ENCODE measurements at regions not wholly inside any gene's neighbourhood (a gene's known extent, or its start where the extent isn't known, plus 50 kb on each side); places are given as distances from the start of the nearest gene placed in this dataset.

DNA sequence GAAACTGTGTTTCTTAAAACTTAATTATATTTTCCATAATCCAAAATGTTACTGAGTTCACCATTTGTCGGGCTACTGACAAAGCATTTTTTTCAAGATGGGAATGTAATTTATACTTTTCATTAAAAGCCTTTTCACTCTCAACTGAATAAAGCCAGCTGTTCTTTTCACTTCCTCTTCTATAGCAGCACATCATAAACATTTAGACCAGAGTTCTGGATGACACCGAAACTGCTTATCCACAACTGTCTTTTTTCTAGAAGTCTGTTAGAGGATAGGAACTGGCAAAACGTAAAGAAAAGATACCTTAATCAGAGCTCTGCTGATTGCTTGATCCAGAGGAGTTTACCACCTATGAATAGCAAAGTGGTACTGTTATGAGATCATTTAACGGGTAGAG is 594.7 kb downstream of the ADGRL2 start:
- no peak for TF ChIP-seq POLR2AphosphoS5 (IDR thresholded peaks at IDR 0.05; ENCODE audit: low read depth, low read length)
- no peak for TF ChIP-seq TAF1 (IDR thresholded peaks at IDR 0.05; ENCODE audit: borderline replicate concordance, insufficient read depth, low read length)
- no peak for TF ChIP-seq SIN3A (IDR thresholded peaks at IDR 0.05; ENCODE audit: borderline replicate concordance, insufficient read depth, low read length)
- TF ChIP-seq, protein P1, sequence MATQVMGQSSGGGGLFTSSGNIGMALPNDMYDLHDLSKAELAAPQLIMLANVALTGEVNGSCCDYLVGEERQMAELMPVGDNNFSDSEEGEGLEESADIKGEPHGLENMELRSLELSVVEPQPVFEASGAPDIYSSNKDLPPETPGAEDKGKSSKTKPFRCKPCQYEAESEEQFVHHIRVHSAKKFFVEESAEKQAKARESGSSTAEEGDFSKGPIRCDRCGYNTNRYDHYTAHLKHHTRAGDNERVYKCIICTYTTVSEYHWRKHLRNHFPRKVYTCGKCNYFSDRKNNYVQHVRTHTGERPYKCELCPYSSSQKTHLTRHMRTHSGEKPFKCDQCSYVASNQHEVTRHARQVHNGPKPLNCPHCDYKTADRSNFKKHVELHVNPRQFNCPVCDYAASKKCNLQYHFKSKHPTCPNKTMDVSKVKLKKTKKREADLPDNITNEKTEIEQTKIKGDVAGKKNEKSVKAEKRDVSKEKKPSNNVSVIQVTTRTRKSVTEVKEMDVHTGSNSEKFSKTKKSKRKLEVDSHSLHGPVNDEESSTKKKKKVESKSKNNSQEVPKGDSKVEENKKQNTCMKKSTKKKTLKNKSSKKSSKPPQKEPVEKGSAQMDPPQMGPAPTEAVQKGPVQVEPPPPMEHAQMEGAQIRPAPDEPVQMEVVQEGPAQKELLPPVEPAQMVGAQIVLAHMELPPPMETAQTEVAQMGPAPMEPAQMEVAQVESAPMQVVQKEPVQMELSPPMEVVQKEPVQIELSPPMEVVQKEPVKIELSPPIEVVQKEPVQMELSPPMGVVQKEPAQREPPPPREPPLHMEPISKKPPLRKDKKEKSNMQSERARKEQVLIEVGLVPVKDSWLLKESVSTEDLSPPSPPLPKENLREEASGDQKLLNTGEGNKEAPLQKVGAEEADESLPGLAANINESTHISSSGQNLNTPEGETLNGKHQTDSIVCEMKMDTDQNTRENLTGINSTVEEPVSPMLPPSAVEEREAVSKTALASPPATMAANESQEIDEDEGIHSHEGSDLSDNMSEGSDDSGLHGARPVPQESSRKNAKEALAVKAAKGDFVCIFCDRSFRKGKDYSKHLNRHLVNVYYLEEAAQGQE (IDR thresholded peaks at IDR 0.05; ENCODE audit: insufficient read depth in 1 of 2, low read depth in 2 of 2, low read length in 2 of 2): no peak
- no peak for TF ChIP-seq FOXP2 (optimal IDR thresholded peaks at IDR 0.05; ENCODE audit: borderline replicate concordance, extremely low read depth, extremely low read length, insufficient read depth)

DNA sequence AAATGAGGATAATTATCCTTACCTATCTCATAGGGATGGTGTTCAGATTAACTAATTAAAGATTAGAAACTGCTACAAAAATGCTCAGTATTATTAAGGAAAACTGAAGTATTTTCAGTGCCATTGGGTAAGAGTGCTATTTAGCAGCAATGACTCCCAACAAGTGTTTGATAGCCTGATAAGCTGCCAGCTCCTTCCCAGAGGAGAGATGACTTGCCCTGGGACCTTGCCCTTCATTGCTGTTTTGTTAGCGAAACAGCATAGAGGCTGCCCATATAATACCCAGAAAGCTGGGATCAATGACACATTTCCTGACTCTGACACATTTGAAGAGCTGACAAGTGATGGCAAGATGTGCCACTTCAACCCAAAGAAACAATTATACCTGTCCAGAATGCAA is 592.2 kb downstream of the ADGRL2 start:
- no peak for TF ChIP-seq FOXP2 (optimal IDR thresholded peaks at IDR 0.05; ENCODE audit: borderline replicate concordance, extremely low read depth, extremely low read length, insufficient read depth)
- TF ChIP-seq, protein P1 (IDR thresholded peaks at IDR 0.05; ENCODE audit: insufficient read depth in 1 of 2, low read depth in 2 of 2, low read length in 2 of 2): no peak
- TF ChIP-seq SIN3A (IDR thresholded peaks at IDR 0.05; ENCODE audit: borderline replicate concordance, insufficient read depth, low read length): no peak
- TF ChIP-seq TAF1 (IDR thresholded peaks at IDR 0.05; ENCODE audit: borderline replicate concordance, insufficient read depth, low read length): no peak
- no peak for TF ChIP-seq POLR2AphosphoS5 (IDR thresholded peaks at IDR 0.05; ENCODE audit: low read depth, low read length)

- TF ChIP-seq SIN3A (IDR thresholded peaks at IDR 0.05; ENCODE audit: borderline replicate concordance, insufficient read depth, low read length) (no peak), FOXP2 (optimal IDR thresholded peaks at IDR 0.05; ENCODE audit: borderline replicate concordance, extremely low read depth, extremely low read length, insufficient read depth) (no peak), TAF1 (IDR thresholded peaks at IDR 0.05; ENCODE audit: borderline replicate concordance, insufficient read depth, low read length) (no peak), POLR2AphosphoS5 (IDR thresholded peaks at IDR 0.05; ENCODE audit: low read depth, low read length) (no peak)
- TF ChIP-seq, protein P1 (IDR thresholded peaks at IDR 0.05; ENCODE audit: insufficient read depth in 1 of 2, low read depth in 2 of 2, low read length in 2 of 2): no peak
Observed at GRCh38 chr1:82392513-82392912, 591.8 kb downstream of the ADGRL2 start.

GRCh38 chr1:82391712-82392111 is 591.0 kb downstream of the ADGRL2 start:
- no peak for TF ChIP-seq FOXP2 (optimal IDR thresholded peaks at IDR 0.05; ENCODE audit: borderline replicate concordance, extremely low read depth, extremely low read length, insufficient read depth)

DNA sequence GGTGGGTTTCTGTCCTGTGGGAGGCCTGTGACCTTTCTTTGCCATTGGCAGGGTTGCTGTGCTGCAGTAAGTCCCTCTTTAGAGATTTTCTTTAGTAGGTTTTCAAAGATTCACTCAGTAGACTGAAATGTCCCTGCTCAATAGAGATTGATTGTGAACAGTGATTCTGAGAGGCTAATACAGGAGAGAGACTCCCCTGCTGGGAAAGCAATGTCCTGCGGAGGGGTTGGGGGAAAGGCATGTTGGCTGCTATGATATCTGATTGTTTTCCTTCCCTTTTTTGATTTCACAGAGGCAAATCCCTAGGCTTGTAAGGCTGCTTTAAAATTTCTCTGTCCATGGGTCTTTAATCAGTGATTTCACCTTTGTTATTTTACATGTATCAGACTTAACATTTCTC is 589.9 kb downstream of the ADGRL2 start:
- TF ChIP-seq FOXP2 (optimal IDR thresholded peaks at IDR 0.05; ENCODE audit: borderline replicate concordance, extremely low read depth, extremely low read length, insufficient read depth) (no peak), POLR2AphosphoS5 (IDR thresholded peaks at IDR 0.05; ENCODE audit: low read depth, low read length) (no peak), TAF1 (IDR thresholded peaks at IDR 0.05; ENCODE audit: borderline replicate concordance, insufficient read depth, low read length) (no peak), SIN3A (IDR thresholded peaks at IDR 0.05; ENCODE audit: borderline replicate concordance, insufficient read depth, low read length) (no peak)
- TF ChIP-seq, protein P1 (IDR thresholded peaks at IDR 0.05; ENCODE audit: insufficient read depth in 1 of 2, low read depth in 2 of 2, low read length in 2 of 2): no peak
